ENCODE measurements at regions not wholly inside any gene's neighbourhood (a gene's known extent, or its start where the extent isn't known, plus 50 kb on each side); places are given as distances from the start of the nearest gene placed in this dataset.

GRCh38 chr22:23373601-23374000 lies 193.3 kb downstream of the BCR start:
- FAIRE-seq (no peak), DNase-seq (ENCODE audit: insufficient read length, low spot score) (no peak)
- no peak for TF ChIP-seq CTCF (IDR thresholded peaks at IDR 0.05; ENCODE audit: insufficient read depth, missing control alignments)

DNA sequence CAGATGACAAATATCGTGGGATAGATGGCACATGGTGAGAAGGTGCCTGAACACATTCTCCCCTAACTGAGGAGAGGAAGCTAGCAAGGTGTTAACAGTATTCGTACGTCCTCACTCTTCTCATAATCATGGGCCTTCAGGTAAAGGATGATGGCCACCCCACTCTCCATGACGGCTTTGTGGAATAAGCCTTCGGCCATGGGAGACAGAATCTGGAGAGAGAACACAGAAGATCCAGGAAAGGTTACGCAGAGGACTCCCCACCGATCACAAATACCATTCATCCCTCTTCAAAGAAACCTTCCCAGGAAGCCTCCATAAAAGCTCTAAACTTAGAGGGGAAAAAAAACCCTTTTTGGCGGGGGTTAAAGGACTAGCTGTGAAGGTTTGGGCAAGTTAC lies 189.9 kb downstream of the BCR start:
- no peak for TF ChIP-seq CTCF (IDR thresholded peaks at IDR 0.05; ENCODE audit: insufficient read depth, missing control alignments)
- no peak for DNase-seq (ENCODE audit: insufficient read length, low spot score)
- no peak for FAIRE-seq

- DNase-seq (ENCODE audit: insufficient read length, low spot score) (no peak), FAIRE-seq (no peak)
- no peak for TF ChIP-seq CTCF (IDR thresholded peaks at IDR 0.05; ENCODE audit: insufficient read depth, missing control alignments)
Observed at GRCh38 chr22:23369054-23369685, 188.9 kb downstream of the BCR start.
